Activated CD8-positive, alpha-beta memory T cell treated with anti-CD3 and anti-CD28 coated beads, Interleukin-2, amount 10 ng/mL, durations not matched to agents 7 days and 5 days (primary cell): ENCODE measurements at regions not wholly inside any gene's neighbourhood (a gene's known extent, or its start where the extent isn't known, plus 50 kb on each side); places are given as distances from the start of the nearest gene placed in this dataset.
A peak's percentile ranks its signal among the peaks of the same experiment; 100 is the strongest.

Experiments
- ATAC-seq: fragments of 150-1000 bp; cut with Tn5 transposase; one replicate; pipeline ENCODE4 v1.10.0; 2021; ENCODE audit warnings: moderate library complexity
- CTCF ChIA-PET: fragments of 350-600 bp; sonication (Branson Sonifier 250); formaldehyde crosslinking; loops from one replicate; lab custom pipeline; 2021; ENCODE audit warnings: antibody characterized with exemption; lab: Charles Lee
- DNase-seq: peaks from one replicate; pipeline ENCODE4 v3.0.0-alpha.2; 2020
- H3K27ac Mint-ChIP-seq: one replicate; pipeline ENCODE4 v1.8.0; 2021; ENCODE audit warnings: mild to moderate bottlenecking, mixed read lengths
- H3K27me3 Mint-ChIP-seq: one replicate; pipeline ENCODE4 v1.8.0; 2021; ENCODE audit warnings: mixed read lengths
- H3K36me3 Mint-ChIP-seq: one replicate; pipeline ENCODE4 v1.8.0; 2021; ENCODE audit warnings: mild to moderate bottlenecking, mixed read lengths
- H3K4me1 Mint-ChIP-seq: one replicate; pipeline ENCODE4 v1.8.0; 2021; ENCODE audit warnings: mixed read lengths
- H3K4me3 Mint-ChIP-seq: one replicate; pipeline ENCODE4 v1.8.0; 2021; ENCODE audit warnings: mild to moderate bottlenecking, moderate library complexity, mixed read lengths
- H3K9me3 Mint-ChIP-seq: one replicate; pipeline ENCODE4 v1.8.0; 2022; ENCODE audit warnings: low read depth, mixed read lengths

DNA sequence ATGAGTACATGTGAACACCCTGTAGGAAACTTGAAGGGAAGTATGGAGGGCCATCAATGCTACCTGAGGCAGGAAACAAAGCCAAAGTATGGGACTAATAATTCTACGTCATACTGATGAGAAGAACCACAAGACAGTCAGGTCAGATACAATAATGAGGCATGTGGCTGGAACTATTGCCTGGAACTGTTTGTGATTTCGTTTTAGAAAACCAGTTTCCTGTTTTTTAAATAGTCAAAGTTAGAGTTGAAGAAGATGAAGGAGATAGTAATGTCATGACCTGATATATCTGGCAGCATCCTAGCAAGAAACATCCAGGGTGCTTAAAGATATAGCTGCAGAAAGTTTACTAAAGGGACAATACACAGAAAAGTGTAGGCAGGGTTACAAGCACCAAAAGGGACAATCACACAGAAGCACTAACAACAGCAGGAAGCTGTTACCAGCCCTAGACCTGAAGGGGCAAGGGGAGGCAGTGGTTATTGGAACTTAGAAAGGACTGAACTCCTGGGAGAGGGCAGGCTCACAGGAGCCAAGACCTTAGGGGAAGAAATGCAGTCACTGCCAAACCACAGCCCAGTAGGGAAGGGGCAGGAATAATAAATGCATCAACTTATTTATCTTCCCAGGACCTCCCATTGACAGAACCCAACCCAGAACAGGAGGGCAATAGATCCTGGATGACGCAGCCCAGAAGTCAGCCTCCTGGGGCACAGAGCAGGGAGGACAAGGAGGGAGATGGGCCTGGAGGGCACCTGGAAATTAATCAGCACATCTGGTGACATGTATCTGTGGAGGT, 302.1 kb upstream of the STT3B start:
- Mint-ChIP-seq H3K4me1 (peaks cover 62% of the 10 kb centered on the region), H3K9me3 (peaks cover 3% of the 10 kb centered on the region), H3K27me3 (no peaks in the 10 kb centered on the region), H3K36me3 (peaks cover 17% of the 10 kb centered on the region), H3K27ac (peak overlapping the region; percentile 67), H3K4me3 (no peak overlapping the region)
- CTCF ChIA-PET = no interaction called here
- DNase-seq (no peak), ATAC-seq (peak; percentile 38)

DNA sequence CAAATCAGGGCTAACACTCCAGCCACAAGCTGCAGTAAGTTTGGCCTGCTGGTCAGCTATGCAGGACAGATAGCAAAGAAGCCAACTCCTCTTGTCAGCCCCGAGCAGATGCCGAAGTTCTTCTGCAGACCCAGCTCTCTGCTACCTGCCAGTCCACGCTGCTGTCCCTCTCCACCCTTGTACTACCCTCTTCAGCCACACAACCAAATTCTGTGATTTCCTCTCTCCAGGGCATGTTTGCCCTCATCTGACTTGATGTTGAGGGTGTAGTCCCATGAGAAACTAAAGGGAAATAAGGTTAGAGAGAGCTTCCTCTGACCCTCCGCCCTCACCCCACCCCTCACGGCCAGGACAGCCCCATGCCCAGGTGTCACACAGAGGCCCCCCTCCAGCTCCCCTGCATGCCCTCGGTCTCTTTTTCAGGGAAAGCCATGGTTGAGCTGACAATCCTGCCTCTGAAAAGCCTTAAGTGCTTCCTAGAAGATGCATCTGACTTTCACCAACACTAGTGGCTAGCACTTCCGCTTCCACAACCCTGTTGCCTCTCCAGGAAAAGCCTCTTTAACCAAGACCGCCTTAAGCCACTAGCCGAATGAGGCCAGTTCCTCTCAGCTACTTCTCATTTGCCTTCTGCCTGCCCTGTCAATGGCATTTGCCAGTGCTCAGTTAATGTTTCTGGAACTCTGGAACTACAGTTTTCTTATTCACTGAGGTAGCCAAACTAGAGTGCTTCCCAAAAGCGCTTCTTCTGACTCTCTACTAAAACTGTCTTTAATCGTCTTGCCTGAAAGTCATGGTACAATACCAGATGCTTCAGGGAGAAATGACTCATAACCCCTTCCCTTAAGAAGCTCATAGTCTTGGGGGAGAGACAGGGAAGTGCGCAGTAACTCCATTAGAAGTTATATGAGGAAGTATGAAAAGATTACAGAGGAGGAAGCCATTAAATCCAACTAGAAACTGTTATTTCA, 300.4 kb upstream of the STT3B start:
- Mint-ChIP-seq H3K4me3 (no peak overlapping the region), H3K9me3 (peaks cover 3% of the 10 kb centered on the region), H3K4me1 (peaks cover 45% of the 10 kb centered on the region), H3K36me3 (peaks cover 10% of the 10 kb centered on the region), H3K27me3 (no peaks in the 10 kb centered on the region), H3K27ac (peak overlapping the region; percentile 25)
- ATAC-seq = no peak
- no peak for DNase-seq
- CTCF ChIA-PET = no interaction called here

DNA sequence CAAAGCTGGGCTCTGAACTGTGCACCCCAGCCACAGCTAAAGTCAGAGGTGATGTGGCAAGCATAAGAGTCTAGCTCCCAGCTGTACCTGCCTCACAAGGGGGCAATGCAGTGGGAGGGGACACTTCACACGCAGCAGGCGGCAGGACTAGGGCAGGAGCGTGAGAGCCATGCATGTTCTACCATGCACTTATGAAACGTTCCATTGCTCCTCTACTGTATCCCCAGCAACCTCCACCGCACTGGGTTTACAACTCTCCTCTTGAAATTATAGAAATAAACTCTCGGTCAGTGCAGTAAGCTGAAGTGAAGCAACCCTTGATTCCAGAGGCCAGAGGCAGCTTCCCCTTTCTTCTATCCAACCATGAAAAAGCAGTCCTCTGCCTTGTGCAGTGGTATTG, 298.6 kb upstream of the STT3B start:
- H3K4me1 Mint-ChIP-seq = peaks cover 34% of the 10 kb centered on the region
- CTCF ChIA-PET = interaction anchor here (1.2 kb wide), 1 partner anchor 14 kb away, joined by 3 read pairs; no protein-coding TSS in a partner anchor
- no peak overlapping the region for H3K4me3 Mint-ChIP-seq
- no peak overlapping the region for H3K27ac Mint-ChIP-seq
- ATAC-seq (no peak), DNase-seq (no peak)
- H3K27me3 Mint-ChIP-seq = no peaks in the 10 kb centered on the region
- H3K9me3 Mint-ChIP-seq = peaks cover under 1% of the 10 kb centered on the region
- H3K36me3 Mint-ChIP-seq = peaks cover under 1% of the 10 kb centered on the region

DNA sequence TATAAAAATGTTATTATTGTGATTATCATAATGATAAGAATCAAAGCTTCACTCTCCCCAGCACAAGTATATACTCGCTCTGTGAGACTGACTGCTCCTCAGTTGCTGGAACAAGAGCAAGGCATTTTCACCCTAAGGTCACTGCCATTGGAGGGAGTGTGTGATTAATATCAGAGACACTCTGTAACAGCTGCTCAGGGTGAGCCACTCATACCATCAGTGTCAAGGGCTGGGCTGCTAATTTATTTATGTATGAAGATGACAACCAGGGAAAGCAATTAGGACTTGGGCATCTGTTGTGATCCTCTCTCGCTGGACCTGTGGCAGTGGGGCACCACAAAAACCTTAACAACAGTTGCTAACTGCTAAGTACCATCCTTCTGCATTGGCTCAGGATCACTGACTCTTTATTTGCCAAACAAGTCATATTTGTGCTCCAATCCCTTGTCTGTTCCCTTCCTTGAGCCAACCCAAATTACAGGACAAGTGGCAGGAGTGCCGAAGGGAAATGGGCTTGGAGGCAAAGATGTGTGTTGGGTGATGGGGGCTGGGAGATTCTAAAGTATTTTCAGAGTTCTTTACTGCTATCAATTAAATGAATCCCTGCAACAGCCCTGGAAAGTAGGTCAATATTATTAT, 297.5 kb upstream of the STT3B start:
- CTCF ChIA-PET = interaction anchor here (1.2 kb wide), 1 partner anchor 13 kb away, joined by 3 read pairs; no protein-coding TSS in a partner anchor
- Mint-ChIP-seq H3K27me3 (no peaks in the 10 kb centered on the region), H3K27ac (no peak overlapping the region), H3K9me3 (no peaks in the 10 kb centered on the region), H3K4me3 (no peak overlapping the region), H3K36me3 (peaks cover 1% of the 10 kb centered on the region), H3K4me1 (peaks cover 29% of the 10 kb centered on the region)
- DNase-seq = no peak
- ATAC-seq = no peak

DNA sequence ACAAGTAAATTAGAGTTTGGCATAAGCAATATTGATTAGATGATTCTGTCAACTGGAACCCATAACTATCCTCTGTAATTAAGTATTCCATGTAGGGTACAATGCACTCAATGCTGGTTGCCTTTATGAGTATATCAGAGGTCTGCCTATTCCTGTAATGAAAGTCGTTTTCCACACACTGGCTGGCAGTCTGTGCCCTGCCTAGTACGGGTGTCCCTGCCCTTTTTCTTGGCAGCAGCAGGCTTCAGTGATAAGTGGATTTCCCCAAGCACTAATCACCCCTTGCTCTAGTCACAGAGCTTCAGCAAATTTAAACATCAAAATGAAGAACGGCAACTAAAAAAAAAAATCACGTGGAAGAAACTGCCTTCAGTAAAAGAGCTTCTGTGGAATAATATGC, 294.8 kb upstream of the STT3B start:
- H3K36me3 Mint-ChIP-seq = peaks cover 1% of the 10 kb centered on the region
- H3K4me3 Mint-ChIP-seq = no peak overlapping the region
- H3K4me1 Mint-ChIP-seq = peaks cover 4% of the 10 kb centered on the region
- no peak overlapping the region for H3K27ac Mint-ChIP-seq
- no peaks in the 10 kb centered on the region for H3K27me3 Mint-ChIP-seq
- no peak for DNase-seq
- CTCF ChIA-PET = no interaction called here
- no peaks in the 10 kb centered on the region for H3K9me3 Mint-ChIP-seq
- no peak for ATAC-seq

DNA sequence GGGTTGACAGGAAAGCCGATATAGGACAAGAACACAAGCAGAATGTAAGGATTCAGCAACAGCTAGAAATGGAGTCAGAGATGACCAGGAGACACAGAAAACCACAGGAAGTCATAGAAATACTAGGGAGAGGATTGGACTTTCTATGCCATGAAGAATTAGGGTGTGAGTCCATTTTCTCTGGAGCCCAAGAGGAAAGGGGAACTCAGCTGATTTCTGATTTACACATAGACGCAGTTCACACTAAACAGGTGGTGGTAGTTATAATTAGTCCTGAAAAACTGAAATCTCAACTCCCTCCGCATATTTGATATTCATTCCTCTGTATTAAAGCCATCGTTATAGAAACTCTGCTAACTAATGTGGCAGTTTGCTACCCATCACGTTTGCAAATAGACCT, 292.7 kb upstream of the STT3B start:
- CTCF ChIA-PET = no interaction called here
- Mint-ChIP-seq H3K4me3 (no peak overlapping the region), H3K9me3 (no peaks in the 10 kb centered on the region), H3K4me1 (no peaks in the 10 kb centered on the region), H3K27ac (no peak overlapping the region), H3K27me3 (peaks cover 2% of the 10 kb centered on the region), H3K36me3 (peaks cover 3% of the 10 kb centered on the region)
- ATAC-seq = no peak
- no peak for DNase-seq

DNA sequence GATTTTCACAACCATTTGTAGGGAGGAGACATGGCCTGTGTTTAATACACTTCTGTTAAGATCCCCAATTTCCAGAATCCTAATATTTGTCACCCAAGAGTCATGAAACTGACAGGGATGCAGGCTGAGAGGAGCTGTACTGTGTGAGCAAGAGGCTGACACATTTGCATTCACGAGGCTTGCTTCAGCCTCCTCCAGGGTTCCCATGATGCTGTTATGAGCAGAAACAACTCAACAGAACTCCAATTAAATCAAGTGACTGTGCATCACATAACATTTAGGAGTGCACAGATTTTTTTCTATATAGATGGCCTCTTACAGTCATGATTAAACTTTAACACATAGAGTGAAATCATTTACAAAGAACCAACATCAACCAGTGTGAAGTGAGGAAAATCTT, 292.3 kb upstream of the STT3B start:
- ATAC-seq = no peak
- no peaks in the 10 kb centered on the region for H3K9me3 Mint-ChIP-seq
- H3K27ac Mint-ChIP-seq = no peak overlapping the region
- H3K4me3 Mint-ChIP-seq = no peak overlapping the region
- no peak for DNase-seq
- H3K36me3 Mint-ChIP-seq = peaks cover 4% of the 10 kb centered on the region
- no peaks in the 10 kb centered on the region for H3K4me1 Mint-ChIP-seq
- CTCF ChIA-PET = no interaction called here
- H3K27me3 Mint-ChIP-seq = peaks cover 2% of the 10 kb centered on the region

DNA sequence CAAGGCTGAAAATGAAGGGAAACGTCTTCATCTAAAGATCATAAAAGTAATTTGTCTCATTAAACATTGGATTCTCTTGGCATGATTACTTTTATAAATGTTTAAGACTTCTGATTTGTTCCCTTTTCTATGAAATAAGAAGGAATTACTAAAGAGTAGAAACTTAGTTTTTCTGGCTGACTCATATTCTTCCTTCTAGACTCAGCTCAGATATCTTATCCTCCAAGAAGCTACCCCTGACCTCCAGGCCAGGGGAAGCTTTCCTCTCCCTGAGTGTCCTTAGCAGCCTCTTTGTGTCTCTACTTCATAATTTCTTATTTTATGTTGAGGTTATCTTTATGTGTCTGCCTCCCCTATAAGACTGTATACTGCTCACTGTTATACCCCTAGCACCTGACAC, 291.9 kb upstream of the STT3B start:
- ATAC-seq (no peak), DNase-seq (no peak)
- Mint-ChIP-seq H3K27ac (no peak overlapping the region), H3K4me3 (no peak overlapping the region), H3K27me3 (peaks cover 2% of the 10 kb centered on the region), H3K9me3 (no peaks in the 10 kb centered on the region), H3K4me1 (no peaks in the 10 kb centered on the region), H3K36me3 (peaks cover 4% of the 10 kb centered on the region)
- CTCF ChIA-PET = no interaction called here

DNA sequence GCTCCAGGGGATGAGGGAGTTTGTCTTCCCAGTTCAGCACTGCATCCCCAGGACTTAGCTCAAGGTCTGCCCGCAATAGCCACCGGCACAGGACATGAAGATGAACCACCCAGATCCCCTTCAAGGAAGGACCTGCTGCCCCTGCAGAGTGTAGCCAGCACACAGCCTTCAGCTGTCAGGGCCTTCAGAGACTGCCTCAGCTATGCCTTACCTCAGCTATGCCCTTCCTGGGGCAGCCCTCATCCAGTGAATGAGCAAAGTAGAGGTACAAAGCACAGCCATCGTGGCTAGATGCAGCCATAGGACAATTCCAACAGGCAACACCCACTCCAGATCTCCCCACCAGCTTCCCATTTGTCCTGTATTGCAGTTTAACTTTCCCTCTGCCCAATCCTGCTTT, 291.2 kb upstream of the STT3B start:
- no peak overlapping the region for H3K4me3 Mint-ChIP-seq
- DNase-seq (no peak), ATAC-seq (no peak)
- peaks cover 4% of the 10 kb centered on the region for H3K36me3 Mint-ChIP-seq
- no peaks in the 10 kb centered on the region for H3K4me1 Mint-ChIP-seq
- no peak overlapping the region for H3K27ac Mint-ChIP-seq
- H3K9me3 Mint-ChIP-seq = no peaks in the 10 kb centered on the region
- peaks cover 2% of the 10 kb centered on the region for H3K27me3 Mint-ChIP-seq
- CTCF ChIA-PET = no interaction called here

DNA sequence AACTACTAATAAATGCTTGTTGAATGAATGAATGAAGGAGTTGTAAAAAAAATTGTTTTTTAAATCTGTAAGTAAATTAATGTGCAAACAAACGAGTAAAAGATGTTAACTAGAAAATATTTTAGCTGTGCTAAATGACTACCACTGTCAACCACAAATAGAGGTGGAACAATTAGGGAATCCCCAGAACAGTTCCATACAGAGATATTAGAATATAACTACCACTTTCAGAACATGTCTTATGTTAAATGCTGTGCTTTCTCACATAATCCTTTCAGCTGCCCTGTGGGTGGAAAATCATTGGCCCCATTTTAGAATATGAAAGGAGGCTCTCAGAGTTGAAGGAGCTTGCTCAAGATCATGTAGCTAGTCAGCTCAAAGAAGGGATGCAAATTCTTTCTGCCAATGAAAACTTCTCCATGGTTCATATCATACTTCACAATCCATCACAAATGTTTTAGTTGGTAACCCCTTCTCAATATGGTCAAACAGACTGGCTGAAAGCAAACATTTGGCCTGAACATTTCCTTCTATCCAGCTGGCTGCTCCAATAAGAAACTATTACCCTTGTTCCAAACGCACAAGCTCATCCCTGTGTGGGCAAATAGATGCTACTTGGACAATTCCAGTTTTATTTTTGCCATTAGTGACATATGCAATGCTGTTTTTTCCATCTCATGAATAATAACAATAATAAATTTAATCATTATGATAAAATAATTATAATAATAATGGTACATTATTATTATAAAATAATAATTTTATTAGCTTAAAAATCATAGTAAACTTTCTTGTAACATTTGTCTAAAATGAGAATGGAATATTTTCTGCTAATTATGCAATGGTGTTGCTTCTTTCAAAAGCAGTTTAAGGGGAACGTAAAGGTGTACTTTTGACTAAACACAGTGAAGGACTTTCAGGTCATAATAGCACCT, 290.4 kb upstream of the STT3B start:
- Mint-ChIP-seq H3K9me3 (no peaks in the 10 kb centered on the region), H3K27me3 (peaks cover 2% of the 10 kb centered on the region), H3K4me1 (no peaks in the 10 kb centered on the region), H3K27ac (no peak overlapping the region), H3K4me3 (no peak overlapping the region), H3K36me3 (peaks cover 4% of the 10 kb centered on the region)
- ATAC-seq (no peak), DNase-seq (no peak)
- CTCF ChIA-PET = no interaction called here

DNA sequence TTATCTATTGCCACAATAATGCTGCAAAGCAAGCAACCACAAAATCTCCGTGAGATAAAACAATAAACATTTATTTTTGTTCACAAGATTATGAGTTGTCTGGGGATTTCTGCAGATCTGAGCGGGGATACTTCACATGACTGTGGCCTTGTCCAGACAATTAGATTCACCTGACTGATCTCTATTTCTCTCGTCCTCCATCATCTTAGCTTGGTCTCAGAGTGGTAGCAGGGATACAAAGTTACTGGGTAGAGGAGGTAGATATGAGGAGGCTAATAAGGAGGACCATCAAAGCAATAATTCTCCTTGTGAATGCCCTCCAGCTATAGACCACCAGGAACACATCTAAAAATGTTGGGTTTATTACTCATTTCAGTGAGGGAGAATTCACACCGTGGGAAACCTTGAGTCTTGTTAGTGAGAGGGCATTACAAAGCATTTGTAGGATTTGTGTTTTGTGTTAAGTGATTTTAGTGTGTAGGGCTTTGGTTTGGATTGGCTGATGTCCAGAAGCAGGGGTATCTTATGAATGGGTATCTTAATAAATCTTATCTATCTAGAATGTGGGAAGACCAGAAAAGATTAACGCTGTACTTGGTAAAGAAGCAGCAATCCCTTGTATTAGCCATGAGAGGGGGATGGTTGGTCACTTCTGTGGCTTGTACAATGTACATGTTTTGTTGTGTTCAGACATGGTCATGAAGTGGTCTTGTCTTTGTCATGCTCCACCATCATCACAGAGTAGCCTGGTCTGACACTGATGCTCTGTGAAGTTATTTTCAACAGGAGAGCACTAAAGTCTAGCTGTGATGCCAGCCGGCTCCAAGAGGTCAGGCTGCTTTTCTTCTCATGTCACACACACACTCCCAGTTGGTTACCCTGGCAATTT, 287.6 kb upstream of the STT3B start:
- peaks cover 3% of the 10 kb centered on the region for H3K36me3 Mint-ChIP-seq
- H3K27ac Mint-ChIP-seq = no peak overlapping the region
- no peaks in the 10 kb centered on the region for H3K9me3 Mint-ChIP-seq
- H3K27me3 Mint-ChIP-seq = peaks cover 2% of the 10 kb centered on the region
- CTCF ChIA-PET = no interaction called here
- H3K4me1 Mint-ChIP-seq = peaks cover 22% of the 10 kb centered on the region
- DNase-seq (no peak), ATAC-seq (no peak)
- no peak overlapping the region for H3K4me3 Mint-ChIP-seq
